ENCODE measurements at regions not wholly inside any gene's neighbourhood (a gene's known extent, or its start where the extent isn't known, plus 50 kb on each side); places are given as distances from the start of the nearest gene placed in this dataset.

DNA sequence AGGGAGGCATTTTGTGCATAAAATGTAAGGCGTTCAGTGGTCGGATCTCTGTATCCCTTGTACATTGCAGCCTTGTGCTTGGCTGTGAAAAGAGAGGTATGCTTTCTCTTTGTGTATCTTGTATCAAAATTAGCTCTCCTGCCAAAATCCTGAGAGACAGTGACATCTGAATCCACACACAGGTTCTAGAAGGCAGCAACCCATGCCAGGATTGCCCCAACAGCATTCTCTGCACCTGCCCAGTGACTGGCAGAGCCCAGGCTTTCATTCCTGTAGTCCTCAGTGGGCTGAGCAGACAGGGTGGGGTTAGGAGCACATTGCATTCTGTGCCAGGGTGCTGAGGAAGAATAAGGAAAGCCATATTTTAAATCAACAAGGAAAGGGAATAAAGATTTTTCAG is 740.3 kb upstream of the RAB6C start:
- DNase-seq: no peak

DNA sequence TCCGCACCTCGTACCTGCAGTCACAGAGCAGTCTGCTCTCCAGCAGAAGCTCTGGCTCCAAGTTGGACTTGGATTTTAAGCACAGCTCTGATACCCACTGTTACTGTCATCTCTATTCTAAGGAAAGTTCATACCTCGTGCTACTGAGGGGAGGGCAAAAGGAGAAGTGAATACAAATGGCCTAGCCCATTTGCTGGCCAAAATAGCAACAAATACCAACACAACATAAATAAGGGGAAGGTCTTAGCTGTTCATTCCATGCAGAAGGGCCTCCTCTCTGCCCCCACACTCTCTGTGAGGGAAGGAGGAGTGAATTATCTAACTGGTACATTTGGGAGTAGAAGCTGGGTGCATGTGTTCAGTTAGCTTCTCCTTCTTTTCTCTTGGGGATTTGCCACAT is 739.4 kb upstream of the RAB6C start:
- DNase-seq: no peak

DNA sequence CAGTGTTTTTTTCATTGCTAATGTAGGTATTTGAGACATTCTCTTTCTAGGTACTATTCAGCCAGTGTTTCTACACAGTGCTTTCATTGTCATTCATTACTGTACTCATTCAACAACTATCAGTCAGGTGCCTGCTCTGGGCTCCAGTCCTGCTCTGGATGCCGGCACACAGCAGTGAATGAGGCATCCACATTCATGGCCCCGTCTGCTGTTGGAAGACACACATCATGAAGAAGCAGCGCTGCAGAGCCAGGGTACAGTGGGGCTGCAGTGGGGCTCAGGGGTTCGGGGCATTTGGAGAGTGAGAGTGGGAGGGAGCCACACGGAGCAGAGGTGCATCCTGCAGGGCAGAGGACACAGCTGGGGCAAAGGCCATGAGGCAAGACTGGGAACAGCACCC is 737.2 kb upstream of the RAB6C start:
- no peak for DNase-seq

DNA sequence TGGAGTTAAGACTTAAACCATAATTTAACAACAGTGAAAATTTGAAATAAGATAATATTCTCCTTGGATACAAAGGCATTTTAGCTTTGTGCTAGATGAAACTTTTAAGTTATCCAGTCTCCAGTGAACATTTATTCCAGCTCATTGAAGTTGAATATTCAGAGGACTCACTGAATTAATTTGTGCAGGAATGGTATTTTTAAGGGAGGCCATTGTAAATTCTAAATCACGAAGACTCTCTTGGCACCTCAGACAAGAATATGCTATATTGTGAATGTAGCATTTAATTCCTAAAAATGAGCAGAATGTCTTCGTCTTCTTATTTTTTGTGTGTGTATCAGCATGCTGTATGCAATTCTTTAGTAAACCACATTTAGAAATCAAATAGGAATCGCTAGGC is 731.7 kb upstream of the RAB6C start:
- DNase-seq: no peak

DNA sequence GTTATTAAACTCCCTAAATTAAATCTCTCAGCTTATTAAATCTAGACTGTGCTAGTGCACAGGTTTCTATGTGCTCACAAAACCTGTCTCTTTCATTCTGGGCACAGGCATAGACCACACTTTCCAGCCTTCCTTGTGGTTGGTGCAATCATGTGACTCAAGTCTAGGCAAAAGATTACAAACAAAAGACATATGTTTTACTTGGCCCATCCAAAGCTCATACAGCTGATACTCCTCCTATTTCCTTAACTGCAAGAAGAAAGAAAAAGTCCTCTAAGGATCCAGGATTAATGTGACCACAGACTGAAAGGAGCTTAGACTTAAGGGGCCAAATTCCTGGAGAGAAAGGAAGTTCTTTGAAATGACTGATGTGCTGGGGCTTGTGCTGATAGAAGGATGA is 731.3 kb upstream of the RAB6C start:
- peak; percentile 61 for DNase-seq

DNA sequence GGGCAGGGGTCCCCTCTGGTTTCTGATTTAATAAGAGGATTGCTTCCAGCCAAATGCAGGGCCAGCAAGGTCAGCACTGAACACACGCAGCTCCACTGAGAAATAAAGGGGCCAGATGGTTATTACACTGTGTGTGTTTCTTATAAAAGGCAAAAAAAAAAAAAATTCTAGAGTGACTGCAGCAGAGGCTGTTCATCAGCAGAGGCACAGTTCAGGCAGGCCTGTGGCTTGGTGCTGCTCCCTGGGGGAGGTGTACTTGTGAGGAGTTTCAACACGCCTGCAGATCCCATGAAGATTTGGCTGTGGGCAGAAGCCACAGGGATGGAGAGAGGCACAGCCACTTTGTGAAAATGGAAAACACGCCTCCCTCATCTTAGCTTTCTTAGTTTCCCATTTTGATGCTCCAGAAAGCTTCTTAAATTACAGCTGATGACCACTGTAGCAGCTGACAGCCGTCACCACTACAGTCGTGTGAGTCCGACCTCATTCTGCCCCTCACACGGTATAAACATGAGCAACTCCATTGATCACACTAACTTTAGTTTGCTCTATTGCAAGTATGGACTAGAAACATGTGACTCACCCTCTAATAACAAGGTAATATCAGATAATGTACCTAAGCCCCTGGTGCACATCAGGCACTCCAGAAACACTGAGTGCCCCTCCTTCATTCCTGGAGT is 726.5 kb upstream of the RAB6C start:
- no peak for DNase-seq

DNA sequence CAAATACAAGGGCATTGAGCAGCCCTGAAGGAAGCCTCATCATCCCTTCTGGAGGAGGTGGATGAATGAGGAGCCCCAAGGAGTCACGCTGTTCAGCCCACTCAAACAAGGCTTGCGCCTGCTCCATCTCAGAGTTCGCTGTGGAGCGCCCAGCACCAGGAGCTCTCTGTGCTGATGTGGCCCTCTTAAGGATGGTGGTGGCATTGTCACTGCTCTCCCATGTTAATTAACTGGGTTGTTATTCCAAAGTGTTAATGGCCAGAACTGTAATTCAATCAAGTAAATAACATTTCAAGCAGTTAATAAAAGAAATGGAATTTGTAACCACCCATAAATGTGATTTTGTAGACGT is 726.0 kb upstream of the RAB6C start:
- peak; percentile 14 for DNase-seq

DNA sequence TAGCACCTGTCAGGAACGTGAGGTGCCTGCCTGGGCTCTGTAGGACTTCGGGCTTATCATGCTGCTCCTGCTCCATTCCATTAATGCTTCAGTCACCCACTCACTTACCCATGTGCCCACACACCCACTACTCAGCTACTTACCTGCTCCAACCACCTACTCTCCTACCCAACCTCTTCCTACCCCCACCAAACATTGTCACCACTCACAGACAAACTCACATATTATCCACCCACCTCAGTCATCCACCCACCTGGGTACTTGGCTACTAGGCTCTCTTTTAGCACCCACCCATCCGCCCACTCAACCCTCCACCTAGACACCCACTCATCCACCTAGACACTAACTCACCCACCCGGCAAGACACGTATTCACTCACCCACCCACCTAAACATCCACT is 724.7 kb upstream of the RAB6C start:
- no peak for DNase-seq

DNA sequence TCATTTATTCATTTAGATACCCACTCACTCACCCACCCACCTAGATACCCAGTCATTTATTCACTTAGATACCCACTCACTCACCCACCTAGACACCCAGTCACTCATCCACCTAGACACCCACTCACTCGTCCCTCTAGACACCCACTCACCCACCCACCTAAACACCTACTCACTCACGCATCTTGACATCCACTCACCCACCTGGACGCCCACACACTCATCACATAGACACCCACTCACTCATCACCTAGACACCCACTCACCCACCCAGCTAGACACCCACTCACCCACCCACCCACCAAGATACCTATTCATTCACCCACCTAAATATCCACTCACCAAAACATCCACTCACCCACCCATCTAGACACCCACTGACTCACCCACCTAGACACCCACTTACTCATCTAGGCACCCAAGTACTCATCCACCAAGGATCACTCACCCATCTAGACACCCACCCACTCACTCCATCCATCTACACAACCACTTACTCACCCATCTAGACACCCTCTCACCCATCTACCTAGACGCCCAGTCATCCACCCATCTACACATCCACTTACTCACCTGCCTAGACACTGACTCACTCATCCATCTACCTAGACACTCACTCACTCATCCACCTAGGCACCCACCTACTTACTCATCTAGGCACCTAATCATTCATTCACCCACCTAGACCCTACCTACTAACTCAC is 723.7 kb upstream of the RAB6C start:
- DNase-seq: no peak

DNA sequence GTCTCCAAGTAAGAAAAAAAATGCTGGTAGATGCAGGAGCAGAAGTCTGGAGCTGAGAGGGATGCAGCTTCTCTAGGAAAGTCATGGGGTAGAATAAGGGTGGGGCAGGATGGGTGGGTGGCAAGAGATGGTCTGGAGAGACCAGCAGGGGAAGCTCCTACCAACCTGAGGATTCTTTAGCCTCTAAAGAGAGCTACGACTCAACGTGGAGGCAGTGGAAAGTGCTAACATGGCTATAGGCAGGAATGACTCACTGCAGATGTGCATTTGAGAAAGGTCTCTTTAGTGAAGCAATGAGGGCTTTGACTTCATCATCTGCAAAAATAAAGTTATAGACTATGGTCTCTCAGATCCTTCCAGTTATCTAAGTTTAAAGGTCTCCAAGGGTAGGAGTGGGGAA is 722.8 kb upstream of the RAB6C start:
- no peak for DNase-seq

DNA sequence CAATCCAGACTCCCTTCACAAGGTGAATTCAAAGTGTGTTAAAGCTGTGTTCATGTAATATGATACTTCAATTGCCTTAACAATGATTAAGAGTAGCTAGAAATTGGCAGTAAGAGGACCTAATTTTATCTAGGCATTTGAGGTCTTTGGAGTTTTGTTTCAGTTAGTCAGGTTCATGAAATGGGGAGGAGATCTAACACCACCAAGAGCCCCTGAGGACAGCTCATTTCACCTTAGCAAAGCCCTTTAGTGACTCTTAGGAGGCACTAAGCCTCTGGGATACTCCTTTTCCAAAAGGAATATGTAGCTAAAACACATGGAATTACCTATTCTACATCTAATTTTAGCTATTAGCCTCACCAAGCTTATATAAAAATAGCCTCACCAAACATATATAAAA is 716.5 kb upstream of the RAB6C start:
- DNase-seq: no peak

DNA sequence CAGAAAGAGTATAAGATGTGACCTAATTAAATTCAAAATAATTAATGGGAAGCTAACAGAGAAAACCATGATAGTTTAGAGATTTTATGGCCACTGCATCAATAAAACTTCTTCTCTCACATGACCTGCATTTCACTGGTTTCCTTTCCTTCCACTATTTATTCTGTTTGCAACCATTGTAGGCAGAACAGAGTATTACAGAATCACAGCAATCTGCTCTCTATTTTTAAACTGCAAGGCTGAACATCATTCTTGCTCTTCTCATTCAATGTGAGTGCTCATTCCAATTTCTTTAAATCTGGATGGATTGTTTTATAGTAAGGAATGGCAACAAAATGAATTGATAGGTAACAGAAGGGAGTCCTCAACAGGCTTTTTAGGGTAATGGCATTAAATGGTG is 715.5 kb upstream of the RAB6C start:
- no peak for DNase-seq

DNA sequence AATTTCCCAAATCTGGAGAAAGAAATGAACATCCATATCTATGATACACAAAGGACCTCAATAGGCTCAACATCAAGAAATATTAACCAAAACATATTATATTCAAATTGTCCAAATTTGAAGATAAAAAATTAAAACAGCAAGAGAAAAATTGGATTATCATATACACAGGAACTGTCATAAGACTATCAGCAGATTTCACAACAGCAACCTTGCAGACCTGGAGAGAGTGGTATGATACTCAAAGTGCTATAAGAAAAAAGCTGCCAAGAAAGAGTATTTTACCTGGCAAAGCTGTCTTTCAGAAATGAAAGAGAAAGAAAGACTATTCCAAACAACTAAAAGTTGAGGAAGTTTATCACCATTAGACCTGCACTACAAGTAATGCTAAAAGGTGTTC is 711.9 kb upstream of the RAB6C start:
- DNase-seq: no peak

DNA sequence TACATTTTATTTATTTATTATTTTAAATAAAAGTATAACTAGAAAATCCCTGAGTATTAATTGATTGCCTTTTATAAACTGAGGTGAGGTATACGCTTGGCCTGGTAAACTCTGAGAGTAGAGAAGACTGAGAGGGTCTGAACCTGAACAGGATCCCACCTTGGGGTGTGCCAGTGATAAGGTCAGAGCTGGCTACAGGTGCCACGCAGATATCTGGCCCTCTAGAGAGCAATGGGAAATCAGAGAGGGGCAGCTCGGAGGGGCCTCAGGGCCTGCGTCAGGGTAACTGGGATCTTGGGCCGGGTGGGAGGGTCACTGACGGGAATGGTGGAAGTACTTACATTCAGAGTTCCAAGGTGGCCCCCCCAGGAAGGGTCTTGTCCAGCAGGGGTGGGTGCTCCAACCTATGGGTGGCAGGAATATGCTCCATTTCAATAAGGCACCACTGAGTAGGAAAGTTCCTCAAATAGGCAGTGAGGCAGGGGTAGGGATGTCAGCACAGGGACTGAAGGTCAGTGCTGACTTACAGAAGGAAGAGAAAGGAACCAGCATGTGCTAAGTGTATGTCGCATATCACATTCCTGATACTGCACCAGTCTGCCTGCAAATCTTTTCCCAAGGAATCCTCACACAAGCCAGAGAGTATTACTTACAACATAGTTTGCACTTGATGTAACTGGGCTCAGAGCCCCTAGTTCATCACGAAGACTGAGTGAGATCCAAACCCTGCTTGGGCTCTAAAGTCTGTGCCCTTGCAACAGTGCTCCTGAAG is 706.0 kb upstream of the RAB6C start:
- no peak for DNase-seq

DNA sequence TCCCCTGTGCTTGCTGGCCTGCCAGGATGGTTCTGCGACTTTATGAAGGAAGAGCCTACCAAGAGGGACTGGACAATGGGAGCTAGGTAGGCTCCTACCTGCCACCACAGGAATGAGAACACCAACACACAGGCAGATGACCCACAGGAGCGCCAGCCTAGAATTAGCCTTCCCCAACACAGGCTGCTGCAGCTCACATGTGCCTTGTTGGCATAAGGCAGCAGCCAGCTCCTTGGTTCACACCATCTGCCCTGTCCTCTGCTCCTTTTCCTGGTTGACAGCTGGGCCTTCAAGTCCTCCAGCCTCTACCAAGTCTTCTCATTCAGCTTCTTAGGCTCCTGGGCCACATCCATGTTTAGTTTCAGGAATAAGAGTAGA is 705.4 kb upstream of the RAB6C start:
- DNase-seq: no peak

DNA sequence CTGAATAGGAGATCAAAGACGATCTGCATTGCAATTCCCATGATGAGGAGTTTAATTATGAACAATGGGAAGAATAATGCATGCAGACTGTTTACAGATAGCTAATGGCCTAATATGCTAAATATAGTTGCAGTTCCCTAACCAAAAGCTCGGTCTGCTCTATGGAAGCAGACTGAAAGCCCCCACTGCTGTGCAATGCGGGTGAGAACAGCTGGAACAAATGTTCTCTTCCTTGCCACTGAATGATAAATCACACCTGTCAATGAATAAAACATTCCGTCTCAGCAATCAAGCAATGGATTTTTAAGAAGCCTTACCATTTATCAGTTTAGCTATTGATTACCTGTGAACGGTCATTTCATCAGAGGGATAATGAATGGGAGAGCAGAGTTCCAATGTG is 704.5 kb upstream of the RAB6C start:
- no peak for DNase-seq

DNA sequence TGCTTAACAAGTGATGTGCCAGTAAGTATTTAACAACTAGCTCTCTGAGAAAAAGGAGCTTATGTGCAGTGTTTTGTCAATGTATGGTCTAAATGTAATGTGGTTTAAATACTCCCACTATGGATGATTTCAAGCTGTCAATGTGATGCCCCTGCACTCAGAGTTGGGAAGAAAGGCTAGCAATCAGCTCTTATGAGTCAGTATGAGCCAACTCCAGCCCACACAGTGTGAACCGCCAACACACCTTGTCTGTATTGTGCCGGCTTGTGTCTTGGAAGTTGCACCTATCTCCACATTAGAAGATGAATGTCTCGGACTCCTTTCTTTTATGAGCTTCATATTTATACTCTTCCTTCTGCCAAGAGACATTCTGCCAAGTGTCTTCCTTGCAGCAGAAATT is 703.8 kb upstream of the RAB6C start:
- DNase-seq: no peak

DNA sequence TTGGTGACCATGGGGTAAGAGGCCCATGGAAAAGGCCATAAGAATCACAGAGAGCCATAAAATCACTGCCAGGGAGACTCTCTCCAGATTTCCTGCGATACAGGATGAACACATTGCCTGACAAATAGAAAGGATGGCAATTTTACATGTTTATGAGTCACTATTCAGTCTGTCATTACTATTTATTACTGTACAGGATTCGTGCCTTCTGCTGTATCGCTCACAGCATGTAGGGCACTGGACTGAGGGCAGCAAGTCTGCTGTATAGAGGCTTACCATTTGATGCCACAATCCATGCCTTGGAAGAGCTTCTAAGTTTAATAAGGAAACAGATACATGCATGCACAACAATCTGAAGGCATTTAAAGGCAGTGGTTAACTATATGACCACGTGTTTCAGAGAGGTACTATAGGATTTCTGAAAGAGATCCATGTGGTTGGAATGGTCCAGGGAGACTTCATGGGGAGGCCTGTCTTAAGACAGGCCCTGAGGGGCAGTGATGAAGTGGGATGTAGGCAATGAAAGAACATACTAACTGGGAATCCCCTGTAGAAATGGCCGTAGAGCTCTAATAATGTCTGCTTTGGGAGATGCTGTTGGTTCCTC is 702.4 kb upstream of the RAB6C start:
- no peak for DNase-seq

DNA sequence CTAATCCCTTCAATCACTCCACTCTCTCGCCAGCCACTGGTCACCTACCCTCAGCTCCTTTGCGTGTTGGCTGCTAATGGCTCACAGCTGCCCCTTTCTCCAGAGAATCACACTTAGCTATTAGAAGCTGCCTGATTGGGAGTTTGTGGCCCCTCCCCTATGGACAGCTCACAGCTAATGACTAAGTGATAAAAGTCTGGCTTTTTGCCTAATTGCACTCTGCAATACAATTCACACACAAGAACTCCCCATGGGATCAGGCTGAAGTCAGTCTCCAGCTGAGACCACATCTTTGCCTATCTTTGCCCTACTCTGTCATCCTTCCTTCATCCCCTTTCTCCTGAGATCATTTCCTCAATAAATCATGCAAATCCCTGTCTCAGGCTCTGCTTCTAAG is 701.9 kb upstream of the RAB6C start:
- peak; percentile 60 for DNase-seq

DNA sequence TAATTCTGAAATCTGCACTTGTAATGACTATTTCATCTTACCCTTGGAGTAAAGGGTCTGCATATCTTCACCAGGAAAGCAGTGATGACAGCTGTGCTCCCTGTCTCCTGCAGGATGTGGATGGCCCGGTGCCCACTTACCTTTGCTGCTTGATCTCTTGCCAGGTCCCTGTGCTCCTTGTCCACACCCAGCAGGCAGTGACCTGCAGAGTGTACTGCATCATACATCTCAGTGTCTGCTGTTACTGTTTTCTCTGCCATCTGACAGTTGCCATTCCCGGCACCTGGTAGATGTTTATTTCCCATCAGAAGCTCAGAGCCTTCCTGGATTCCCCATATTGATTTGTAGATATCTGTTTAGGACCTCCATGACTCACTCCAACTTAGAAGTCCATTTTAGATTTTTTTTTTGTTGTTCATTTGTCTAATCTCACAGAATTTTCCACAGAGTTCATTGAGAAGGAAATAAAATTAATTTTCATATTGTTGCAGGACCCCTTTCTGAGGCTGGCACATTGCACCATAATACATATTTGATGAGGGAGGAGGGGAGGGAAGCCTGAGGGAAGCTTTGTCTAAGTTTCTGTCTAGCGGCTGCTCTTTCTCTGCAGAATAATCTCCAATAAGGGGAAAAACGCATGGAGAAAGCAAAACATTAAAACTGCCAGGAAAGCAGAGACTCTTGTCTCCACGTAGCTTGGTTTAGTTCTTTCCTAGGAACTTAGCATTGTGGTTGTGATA is 697.5 kb upstream of the RAB6C start:
- no peak for DNase-seq

DNA sequence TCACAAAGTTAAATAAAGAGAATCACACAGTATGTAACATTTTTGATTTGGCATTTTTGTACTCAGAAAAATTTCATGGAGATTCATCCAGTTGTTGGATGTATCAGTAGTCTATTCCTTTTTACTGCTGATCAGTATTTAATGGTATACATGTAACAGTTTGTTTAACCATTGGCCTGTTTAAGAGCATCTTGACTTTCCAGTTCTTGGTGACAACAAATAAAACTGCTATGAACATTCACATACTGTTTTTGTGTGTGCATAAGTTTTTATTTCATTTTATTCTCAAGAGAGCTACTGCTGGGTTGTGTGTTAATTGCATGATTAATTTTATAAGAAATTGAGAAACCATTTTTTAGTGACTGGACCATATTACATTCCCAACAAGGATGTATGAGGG is 694.5 kb upstream of the RAB6C start:
- DNase-seq: no peak

DNA sequence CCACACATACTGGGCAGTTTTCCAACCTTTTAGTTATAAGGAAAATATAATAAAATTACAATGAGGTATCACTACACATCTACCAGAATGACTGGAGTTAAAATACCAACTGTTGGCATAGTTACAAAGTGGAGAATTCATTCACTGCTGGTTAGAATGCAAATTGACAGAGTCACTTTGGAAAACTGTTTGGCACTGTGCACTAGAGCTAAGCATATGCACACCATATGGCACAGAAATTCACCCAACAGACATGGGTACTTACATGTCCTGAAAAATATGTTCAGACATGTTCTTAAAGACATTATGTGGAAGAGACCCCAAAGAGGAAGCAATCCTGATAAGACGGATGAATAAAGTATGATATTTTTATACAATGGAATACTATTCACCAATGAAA is 686.1 kb upstream of the RAB6C start:
- DNase-seq: no peak

DNA sequence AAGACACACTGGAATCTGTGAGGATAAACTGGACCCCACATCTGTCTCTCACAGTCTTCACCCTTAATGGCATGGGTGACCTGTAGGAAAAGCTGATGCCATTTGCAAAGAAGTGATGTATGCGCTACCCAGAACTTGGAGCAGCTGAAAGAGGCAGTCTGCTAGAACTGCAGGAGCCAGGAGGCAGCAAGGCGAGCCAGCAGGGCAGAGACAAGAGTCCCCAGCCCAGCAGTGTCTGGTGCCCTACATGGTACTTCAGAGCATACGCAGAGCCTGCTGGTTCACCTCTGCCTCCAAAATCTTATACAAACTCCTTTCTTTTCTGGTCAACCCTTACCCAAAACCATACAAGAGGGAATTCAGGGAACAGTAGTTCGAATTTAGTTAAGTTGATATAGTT is 683.1 kb upstream of the RAB6C start:
- DNase-seq: no peak
